ENCODE measurements at regions not wholly inside any gene's neighbourhood (a gene's known extent, or its start where the extent isn't known, plus 50 kb on each side); places are given as distances from the start of the nearest gene placed in this dataset.

DNA sequence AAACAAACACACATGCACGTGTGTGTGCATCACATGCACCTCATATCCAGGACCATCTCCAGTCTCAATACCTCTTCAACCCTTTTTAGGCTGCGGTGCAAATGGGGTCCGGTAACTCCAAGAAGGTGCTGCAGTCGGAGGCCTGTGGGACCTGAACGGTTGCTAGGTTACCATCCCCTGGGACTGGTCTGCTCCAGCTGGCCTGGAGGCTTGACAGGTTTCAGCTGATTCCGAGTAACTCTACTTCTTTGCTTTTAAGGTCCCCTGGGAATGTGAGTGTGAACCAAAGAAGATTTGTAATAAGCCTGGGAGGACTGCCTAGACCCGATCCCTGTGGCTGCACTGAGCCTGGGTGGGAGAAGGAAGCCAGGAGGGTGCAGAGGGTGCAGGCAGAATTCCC is 117.5 kb downstream of the CCNA1 start:
- TF ChIP-seq, protein P1, sequence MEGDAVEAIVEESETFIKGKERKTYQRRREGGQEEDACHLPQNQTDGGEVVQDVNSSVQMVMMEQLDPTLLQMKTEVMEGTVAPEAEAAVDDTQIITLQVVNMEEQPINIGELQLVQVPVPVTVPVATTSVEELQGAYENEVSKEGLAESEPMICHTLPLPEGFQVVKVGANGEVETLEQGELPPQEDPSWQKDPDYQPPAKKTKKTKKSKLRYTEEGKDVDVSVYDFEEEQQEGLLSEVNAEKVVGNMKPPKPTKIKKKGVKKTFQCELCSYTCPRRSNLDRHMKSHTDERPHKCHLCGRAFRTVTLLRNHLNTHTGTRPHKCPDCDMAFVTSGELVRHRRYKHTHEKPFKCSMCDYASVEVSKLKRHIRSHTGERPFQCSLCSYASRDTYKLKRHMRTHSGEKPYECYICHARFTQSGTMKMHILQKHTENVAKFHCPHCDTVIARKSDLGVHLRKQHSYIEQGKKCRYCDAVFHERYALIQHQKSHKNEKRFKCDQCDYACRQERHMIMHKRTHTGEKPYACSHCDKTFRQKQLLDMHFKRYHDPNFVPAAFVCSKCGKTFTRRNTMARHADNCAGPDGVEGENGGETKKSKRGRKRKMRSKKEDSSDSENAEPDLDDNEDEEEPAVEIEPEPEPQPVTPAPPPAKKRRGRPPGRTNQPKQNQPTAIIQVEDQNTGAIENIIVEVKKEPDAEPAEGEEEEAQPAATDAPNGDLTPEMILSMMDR (IDR thresholded peaks at IDR 0.05): no peak
- no peak for TF ChIP-seq EZH2 (IDR thresholded peaks at IDR 0.05; ENCODE audit: borderline replicate concordance, insufficient read depth, low read depth, low read length, poor library complexity, severe bottlenecking)

All from B cell (primary cell).